ENCODE measurements at regions not wholly inside any gene's neighbourhood (a gene's known extent, or its start where the extent isn't known, plus 50 kb on each side); places are given as distances from the start of the nearest gene placed in this dataset.

DNA sequence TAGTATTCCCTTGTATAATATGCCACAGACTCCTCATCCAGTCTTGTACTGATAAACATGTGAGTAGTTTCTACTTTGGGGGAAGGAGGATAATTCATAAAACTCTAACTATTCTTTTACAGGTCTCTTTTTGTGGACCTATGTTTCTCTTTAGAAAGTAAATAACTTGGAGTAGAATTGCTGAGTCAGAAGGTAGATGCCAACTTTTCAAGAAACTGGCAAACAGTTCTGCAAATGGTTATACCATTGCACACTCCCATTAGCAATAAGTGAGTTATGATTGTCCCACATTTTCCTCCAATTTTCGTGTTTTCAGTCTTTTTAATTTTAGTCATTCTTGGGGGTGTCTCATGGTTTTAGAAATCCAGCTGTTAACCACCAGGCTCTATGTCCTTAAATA, 477.2 kb upstream of the LRRTM4 start:
- intact Hi-C loops (cut with micrococcal nuclease; ENCODE audit: unreplicated experiment): no loop called here
- Histone ChIP-seq H3K27ac (ENCODE audit: low read depth, low read length, poor library complexity, severe bottlenecking) (no peak overlapping the region), H3K36me3 (ENCODE audit: insufficient read depth, low read length, poor library complexity, severe bottlenecking) (no peaks in the 10 kb centered on the region), H3K27me3 (replicated peaks; ENCODE audit: insufficient read depth, low read depth, low read length, poor library complexity) (no peaks in the 10 kb centered on the region), H3K4me3 (ENCODE audit: low read depth, low read length, poor library complexity, severe bottlenecking) (no peak overlapping the region), H3K9me3 (ENCODE audit: low read depth, low read length, poor library complexity, severe bottlenecking) (no peaks in the 10 kb centered on the region), H3K4me1 (ENCODE audit: insufficient read depth, low read length, poor library complexity, severe bottlenecking) (peaks cover 6% of the 10 kb centered on the region)
- no TSS peak for BruUV-seq (replicated peaks)
- POLR2A ChIA-PET (ENCODE audit: low non-redundant PET): no interaction called here
- TF ChIP-seq EZH2 (IDR thresholded peaks at IDR 0.05; ENCODE audit: borderline replicate concordance, low read depth, low read length, poor library complexity, severe bottlenecking): no peak
- TF ChIP-seq, protein P1, sequence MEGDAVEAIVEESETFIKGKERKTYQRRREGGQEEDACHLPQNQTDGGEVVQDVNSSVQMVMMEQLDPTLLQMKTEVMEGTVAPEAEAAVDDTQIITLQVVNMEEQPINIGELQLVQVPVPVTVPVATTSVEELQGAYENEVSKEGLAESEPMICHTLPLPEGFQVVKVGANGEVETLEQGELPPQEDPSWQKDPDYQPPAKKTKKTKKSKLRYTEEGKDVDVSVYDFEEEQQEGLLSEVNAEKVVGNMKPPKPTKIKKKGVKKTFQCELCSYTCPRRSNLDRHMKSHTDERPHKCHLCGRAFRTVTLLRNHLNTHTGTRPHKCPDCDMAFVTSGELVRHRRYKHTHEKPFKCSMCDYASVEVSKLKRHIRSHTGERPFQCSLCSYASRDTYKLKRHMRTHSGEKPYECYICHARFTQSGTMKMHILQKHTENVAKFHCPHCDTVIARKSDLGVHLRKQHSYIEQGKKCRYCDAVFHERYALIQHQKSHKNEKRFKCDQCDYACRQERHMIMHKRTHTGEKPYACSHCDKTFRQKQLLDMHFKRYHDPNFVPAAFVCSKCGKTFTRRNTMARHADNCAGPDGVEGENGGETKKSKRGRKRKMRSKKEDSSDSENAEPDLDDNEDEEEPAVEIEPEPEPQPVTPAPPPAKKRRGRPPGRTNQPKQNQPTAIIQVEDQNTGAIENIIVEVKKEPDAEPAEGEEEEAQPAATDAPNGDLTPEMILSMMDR (conservative IDR thresholded peaks at IDR 0.05; ENCODE audit: low read depth, low read length): no peak
- CTCF ChIA-PET: no interaction called here
- DNase-seq (ENCODE audit: low spot score): no peak

DNA sequence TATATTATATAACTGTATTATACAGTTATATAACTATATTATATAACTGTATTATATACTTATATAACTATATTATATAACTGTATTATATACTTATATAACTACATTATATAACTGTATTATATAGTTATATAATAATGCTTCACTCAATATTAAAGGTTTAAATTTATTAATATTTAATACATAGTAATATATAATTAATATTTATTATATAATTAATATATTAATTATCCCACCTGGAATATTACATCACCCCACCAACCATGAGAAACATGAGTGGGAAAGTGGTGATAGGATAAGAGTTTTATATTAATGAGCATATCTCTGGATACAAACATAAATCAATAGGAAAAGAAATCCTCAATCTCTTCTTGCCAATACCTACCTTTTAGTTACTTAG, 487.1 kb upstream of the LRRTM4 start:
- Histone ChIP-seq H3K27ac (ENCODE audit: low read depth, low read length, poor library complexity, severe bottlenecking) (no peak overlapping the region), H3K9me3 (ENCODE audit: low read depth, low read length, poor library complexity, severe bottlenecking) (no peaks in the 10 kb centered on the region), H3K4me3 (ENCODE audit: low read depth, low read length, poor library complexity, severe bottlenecking) (no peak overlapping the region), H3K4me1 (ENCODE audit: insufficient read depth, low read length, poor library complexity, severe bottlenecking) (no peaks in the 10 kb centered on the region), H3K36me3 (ENCODE audit: insufficient read depth, low read length, poor library complexity, severe bottlenecking) (no peaks in the 10 kb centered on the region), H3K27me3 (replicated peaks; ENCODE audit: insufficient read depth, low read depth, low read length, poor library complexity) (no peaks in the 10 kb centered on the region)
- ChIA-PET CTCF (no interaction called here), POLR2A (ENCODE audit: low non-redundant PET) (no interaction called here)
- BruUV-seq (replicated peaks): no TSS peak
- intact Hi-C loops (cut with micrococcal nuclease; ENCODE audit: unreplicated experiment): no loop called here
- TF ChIP-seq EZH2 (IDR thresholded peaks at IDR 0.05; ENCODE audit: borderline replicate concordance, low read depth, low read length, poor library complexity, severe bottlenecking): no peak
- TF ChIP-seq, protein P1 (conservative IDR thresholded peaks at IDR 0.05; ENCODE audit: low read depth, low read length): no peak
- DNase-seq (ENCODE audit: low spot score): no peak

DNA sequence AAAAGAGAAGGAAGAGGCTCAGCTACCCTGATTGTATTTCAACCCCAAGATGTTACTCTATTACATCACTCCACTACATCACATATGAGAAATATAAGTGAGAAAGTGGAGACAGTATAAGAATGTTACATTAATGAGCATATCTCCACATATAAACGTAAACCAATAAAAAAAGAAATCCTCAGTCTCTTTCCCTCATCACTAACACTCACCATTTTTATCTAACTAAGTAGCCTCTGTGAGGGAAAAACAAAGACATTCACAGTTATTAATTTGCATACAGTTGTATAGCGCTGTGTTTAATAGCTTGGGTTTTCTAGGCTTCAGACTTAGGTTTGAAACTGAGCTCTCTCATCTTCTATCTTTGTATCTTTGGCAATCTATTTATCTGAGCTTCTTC, 489.1 kb upstream of the LRRTM4 start:
- no peak for TF ChIP-seq EZH2 (IDR thresholded peaks at IDR 0.05; ENCODE audit: borderline replicate concordance, low read depth, low read length, poor library complexity, severe bottlenecking)
- TF ChIP-seq, protein P1 (conservative IDR thresholded peaks at IDR 0.05; ENCODE audit: low read depth, low read length): no peak
- Histone ChIP-seq H3K27ac (ENCODE audit: low read depth, low read length, poor library complexity, severe bottlenecking) (no peak overlapping the region), H3K4me3 (ENCODE audit: low read depth, low read length, poor library complexity, severe bottlenecking) (no peak overlapping the region), H3K36me3 (ENCODE audit: insufficient read depth, low read length, poor library complexity, severe bottlenecking) (no peaks in the 10 kb centered on the region), H3K27me3 (replicated peaks; ENCODE audit: insufficient read depth, low read depth, low read length, poor library complexity) (no peaks in the 10 kb centered on the region), H3K4me1 (ENCODE audit: insufficient read depth, low read length, poor library complexity, severe bottlenecking) (no peaks in the 10 kb centered on the region), H3K9me3 (ENCODE audit: low read depth, low read length, poor library complexity, severe bottlenecking) (no peaks in the 10 kb centered on the region)
- POLR2A ChIA-PET (ENCODE audit: low non-redundant PET): no interaction called here
- intact Hi-C loops (cut with micrococcal nuclease; ENCODE audit: unreplicated experiment): no loop called here
- no TSS peak for BruUV-seq (replicated peaks)
- CTCF ChIA-PET: no interaction called here
- DNase-seq (ENCODE audit: low spot score): no peak

Data from A673 (cell line).